Osteocyte (in vitro differentiated cells): ENCODE measurements at regions not wholly inside any gene's neighbourhood (a gene's known extent, or its start where the extent isn't known, plus 50 kb on each side); places are given as distances from the start of the nearest gene placed in this dataset.
A peak's percentile ranks its signal among the peaks of the same experiment; 100 is the strongest.

ENCODE experiments used
- DNase-seq: peaks from one replicate; pipeline ENCODE4 v3.0.0; 2021; ENCODE audit warnings: mixed read lengths; ENCODE audit not compliant: unreplicated experiment; ENCODE audit errors: extremely low spot score
- H3K27ac Mint-ChIP-seq: one replicate; pipeline ENCODE4 v1.8.0; 2021; ENCODE audit warnings: mild to moderate bottlenecking, mixed read lengths; ENCODE audit not compliant: unreplicated experiment
- H3K27me3 Mint-ChIP-seq: one replicate; pipeline ENCODE4 v1.8.0; 2021; ENCODE audit warnings: mixed read lengths; ENCODE audit not compliant: unreplicated experiment
- H3K36me3 Mint-ChIP-seq: one replicate; pipeline ENCODE4 v1.8.0; 2021; ENCODE audit warnings: mixed read lengths; ENCODE audit not compliant: unreplicated experiment
- H3K4me1 Mint-ChIP-seq: one replicate; pipeline ENCODE4 v1.8.0; 2021; ENCODE audit warnings: mixed read lengths; ENCODE audit not compliant: unreplicated experiment
- H3K4me3 Mint-ChIP-seq: one replicate; pipeline ENCODE4 v1.8.0; 2021; ENCODE audit warnings: mild to moderate bottlenecking, moderate library complexity, mixed read lengths; ENCODE audit not compliant: unreplicated experiment
- H3K9me3 Mint-ChIP-seq: one replicate; pipeline ENCODE4 v1.8.0; 2021; ENCODE audit warnings: mixed read lengths; ENCODE audit not compliant: unreplicated experiment
- TF ChIP-seq, protein P1 (sequence below): fragments of 200-600 bp; sonication (generic); IDR thresholded peaks from 2 replicates; pipeline ENCODE4 v1.5.0; 2021; ENCODE audit warnings: antibody characterized with exemption, mild to moderate bottlenecking, moderate library complexity

DNA sequence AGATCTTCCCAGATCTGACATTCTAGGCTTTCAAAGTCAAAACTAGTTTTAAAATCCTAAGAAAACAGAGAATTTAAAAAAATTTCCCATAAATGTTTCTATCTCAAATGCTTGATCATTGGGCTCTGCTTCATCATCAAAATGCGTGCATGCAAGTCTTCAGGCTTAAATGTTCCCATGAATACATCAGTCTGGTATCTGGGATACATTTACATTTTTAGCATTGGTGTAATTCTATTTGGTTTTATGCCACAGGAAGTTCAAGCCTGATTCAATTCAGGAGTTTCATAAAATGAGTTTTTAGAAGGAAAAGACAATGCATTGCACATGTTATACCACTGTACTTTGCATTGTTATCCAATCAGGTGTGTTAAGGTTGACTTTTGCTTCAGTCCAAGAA lies 336.4 kb downstream of the PCNX1 start:
- Mint-ChIP-seq H3K9me3 (no peaks in the 10 kb centered on the region), H3K27ac (no peak overlapping the region), H3K27me3 (no peaks in the 10 kb centered on the region), H3K36me3 (no peaks in the 10 kb centered on the region), H3K4me1 (no peaks in the 10 kb centered on the region), H3K4me3 (no peak overlapping the region)
- DNase-seq: no peak
- TF ChIP-seq, protein P1, sequence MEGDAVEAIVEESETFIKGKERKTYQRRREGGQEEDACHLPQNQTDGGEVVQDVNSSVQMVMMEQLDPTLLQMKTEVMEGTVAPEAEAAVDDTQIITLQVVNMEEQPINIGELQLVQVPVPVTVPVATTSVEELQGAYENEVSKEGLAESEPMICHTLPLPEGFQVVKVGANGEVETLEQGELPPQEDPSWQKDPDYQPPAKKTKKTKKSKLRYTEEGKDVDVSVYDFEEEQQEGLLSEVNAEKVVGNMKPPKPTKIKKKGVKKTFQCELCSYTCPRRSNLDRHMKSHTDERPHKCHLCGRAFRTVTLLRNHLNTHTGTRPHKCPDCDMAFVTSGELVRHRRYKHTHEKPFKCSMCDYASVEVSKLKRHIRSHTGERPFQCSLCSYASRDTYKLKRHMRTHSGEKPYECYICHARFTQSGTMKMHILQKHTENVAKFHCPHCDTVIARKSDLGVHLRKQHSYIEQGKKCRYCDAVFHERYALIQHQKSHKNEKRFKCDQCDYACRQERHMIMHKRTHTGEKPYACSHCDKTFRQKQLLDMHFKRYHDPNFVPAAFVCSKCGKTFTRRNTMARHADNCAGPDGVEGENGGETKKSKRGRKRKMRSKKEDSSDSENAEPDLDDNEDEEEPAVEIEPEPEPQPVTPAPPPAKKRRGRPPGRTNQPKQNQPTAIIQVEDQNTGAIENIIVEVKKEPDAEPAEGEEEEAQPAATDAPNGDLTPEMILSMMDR: no peak

DNA sequence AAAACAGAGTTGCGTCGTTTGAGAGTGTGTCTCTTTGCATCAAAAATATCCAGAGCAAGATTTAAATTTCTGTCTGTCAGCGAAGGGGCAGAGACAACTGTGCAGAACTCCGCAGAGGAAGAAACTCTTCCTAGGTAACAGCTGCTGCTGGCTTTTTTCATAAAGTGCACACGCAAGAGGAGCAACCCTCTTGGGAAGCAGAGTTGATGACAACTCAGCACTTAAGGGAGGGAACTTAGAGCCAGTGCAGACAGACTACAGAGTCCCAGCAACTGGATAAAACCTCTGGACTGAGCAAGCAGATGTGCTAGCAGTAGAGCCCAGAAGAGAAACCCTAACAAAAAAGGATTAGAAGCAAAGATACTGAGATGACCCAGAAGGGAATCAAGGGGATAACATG lies 337.1 kb downstream of the PCNX1 start:
- Mint-ChIP-seq H3K4me1 (no peaks in the 10 kb centered on the region), H3K27me3 (no peaks in the 10 kb centered on the region), H3K27ac (no peak overlapping the region), H3K4me3 (no peak overlapping the region), H3K9me3 (no peaks in the 10 kb centered on the region), H3K36me3 (no peaks in the 10 kb centered on the region)
- TF ChIP-seq, protein P1: no peak
- no peak for DNase-seq

DNA sequence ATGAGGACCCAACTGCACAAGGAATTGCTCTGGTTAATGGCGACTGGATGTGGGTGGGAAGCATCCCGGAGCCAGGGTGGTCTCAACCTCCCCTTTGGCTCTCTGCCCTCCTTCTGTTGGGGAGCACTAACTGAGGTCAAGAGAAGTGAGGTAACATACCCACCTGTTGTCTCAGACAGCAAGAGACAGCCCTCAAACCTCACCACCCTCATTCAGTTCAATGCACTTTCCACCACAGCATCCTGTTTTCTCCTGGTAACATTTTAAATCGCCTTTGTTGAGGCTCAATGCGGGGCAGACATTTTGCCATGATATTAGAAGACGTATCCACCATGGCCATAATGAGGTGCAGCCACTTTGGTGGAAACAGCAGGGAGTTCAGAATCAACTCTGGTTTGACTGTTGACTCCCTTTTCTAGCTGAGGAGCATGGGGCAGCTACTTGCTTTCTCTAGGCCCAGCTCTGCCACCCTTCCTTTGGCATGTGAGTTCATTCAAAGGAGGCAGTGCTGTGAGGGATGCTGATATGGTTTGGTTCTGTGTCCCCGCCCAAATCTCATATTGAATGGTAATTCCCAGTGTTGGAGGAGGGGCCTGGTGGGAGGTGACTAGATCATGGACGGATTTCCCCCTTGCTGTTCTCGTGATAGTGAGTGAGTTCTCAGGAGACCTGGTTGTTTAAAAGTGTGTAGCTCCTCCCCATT lies 338.6 kb downstream of the PCNX1 start:
- H3K4me1 Mint-ChIP-seq: no peaks in the 10 kb centered on the region
- peak; percentile 34 for DNase-seq
- no peaks in the 10 kb centered on the region for H3K36me3 Mint-ChIP-seq
- no peak overlapping the region for H3K4me3 Mint-ChIP-seq
- no peaks in the 10 kb centered on the region for H3K27me3 Mint-ChIP-seq
- H3K27ac Mint-ChIP-seq: no peak overlapping the region
- TF ChIP-seq, protein P1: no peak
- H3K9me3 Mint-ChIP-seq: no peaks in the 10 kb centered on the region

DNA sequence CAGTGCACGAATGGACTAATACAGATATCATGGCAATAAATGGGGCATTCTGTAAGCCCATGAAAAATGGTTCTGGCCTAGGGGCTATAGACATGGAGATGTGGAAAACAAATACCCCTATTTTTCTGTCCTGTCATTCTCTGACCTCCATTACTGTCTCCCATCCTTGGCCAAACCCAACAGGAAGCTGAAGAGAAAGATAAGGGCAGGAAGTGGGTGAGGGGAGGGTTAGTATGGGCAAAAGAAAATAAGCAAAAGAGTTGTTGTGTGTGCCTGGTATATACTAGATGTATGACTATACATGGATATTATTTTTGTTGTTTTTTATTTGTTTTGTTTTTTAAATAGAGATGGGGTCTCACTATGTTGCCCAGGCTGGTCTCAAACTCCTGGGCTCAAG lies 339.3 kb downstream of the PCNX1 start:
- no peaks in the 10 kb centered on the region for H3K4me1 Mint-ChIP-seq
- no peaks in the 10 kb centered on the region for H3K36me3 Mint-ChIP-seq

DNA sequence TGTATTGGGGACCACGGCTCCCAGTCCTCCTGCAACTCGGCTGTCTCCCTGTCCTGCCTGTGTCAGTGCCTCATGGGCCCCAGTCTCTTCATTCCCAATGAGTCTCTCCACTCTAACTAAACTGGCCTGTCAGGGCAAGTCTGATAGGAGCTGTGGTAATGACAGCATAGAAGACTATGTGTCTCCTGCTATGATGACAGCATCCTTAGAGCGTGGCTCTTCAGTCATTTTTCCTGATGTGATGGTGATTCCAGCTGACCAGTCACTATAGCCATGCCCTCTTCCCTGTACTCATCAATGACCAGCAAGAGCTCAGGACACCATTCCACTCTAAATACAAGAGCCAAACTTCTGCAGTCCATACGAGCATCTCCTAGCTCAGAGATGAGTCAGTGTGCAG lies 339.8 kb downstream of the PCNX1 start:
- Mint-ChIP-seq H3K9me3 (no peaks in the 10 kb centered on the region), H3K4me3 (no peak overlapping the region), H3K27ac (no peak overlapping the region), H3K4me1 (no peaks in the 10 kb centered on the region), H3K27me3 (no peaks in the 10 kb centered on the region), H3K36me3 (no peaks in the 10 kb centered on the region)
- DNase-seq: no peak
- TF ChIP-seq, protein P1: no peak

More for the DNA sequence above, 339.3 kb downstream of the PCNX1 start:
- H3K27me3 Mint-ChIP-seq: no peaks in the 10 kb centered on the region
- TF ChIP-seq, protein P1: no peak
- H3K27ac Mint-ChIP-seq: no peak overlapping the region
- no peak overlapping the region for H3K4me3 Mint-ChIP-seq
- DNase-seq: no peak
- no peaks in the 10 kb centered on the region for H3K9me3 Mint-ChIP-seq
